ENCODE measurements at regions not wholly inside any gene's neighbourhood (a gene's known extent, or its start where the extent isn't known, plus 50 kb on each side); places are given as distances from the start of the nearest gene placed in this dataset.
"Not testable (repeated sequence)": the region's sequence is repeated elsewhere in the genome, so short reads cannot be mapped to it uniquely, and the experiment has no call there.

- DNase-seq, result no peak
Measured at GRCh38 chr5:17690473-17690872, 56.2 kb downstream of the TAF11L14 start.

GRCh38 chr5:17691762-17692161, 57.5 kb downstream of the TAF11L14 start:
- DNase-seq, result no peak

GRCh38 chr5:17694371-17694770, 60.1 kb downstream of the TAF11L14 start:
- no peak for DNase-seq

- DNase-seq, result no peak
Measured at GRCh38 chr5:17694914-17695313, 60.7 kb downstream of the TAF11L14 start.

- DNase-seq, result no peak
Measured at GRCh38 chr5:17696627-17697026, 62.4 kb downstream of the TAF11L14 start.

- DNase-seq, result no peak
Measured at GRCh38 chr5:17697671-17698070, 63.4 kb downstream of the TAF11L14 start.

- DNase-seq, result no peak
Measured at GRCh38 chr5:17709011-17709710, 74.9 kb downstream of the TAF11L14 start.

GRCh38 chr5:17713301-17713700, 79.0 kb downstream of the TAF11L14 start:
- DNase-seq, result no peak

GRCh38 chr5:17714186-17714585, 79.9 kb downstream of the TAF11L14 start:
- no peak for DNase-seq

- no peak for DNase-seq
Measured at GRCh38 chr5:17719592-17719991, 85.3 kb downstream of the TAF11L14 start.

GRCh38 chr5:17720071-17720470, 85.8 kb downstream of the TAF11L14 start:
- no peak for DNase-seq

GRCh38 chr5:17723876-17724275, 89.6 kb downstream of the TAF11L14 start:
- no peak for DNase-seq

- DNase-seq, result no peak
Measured at GRCh38 chr5:17727098-17727497, 92.8 kb downstream of the TAF11L14 start.

- DNase-seq, result no peak
Measured at GRCh38 chr5:17730421-17730820, 96.2 kb downstream of the TAF11L14 start.

- no peak for DNase-seq
Measured at GRCh38 chr5:17732351-17732923, 98.2 kb downstream of the TAF11L14 start.

GRCh38 chr5:17734011-17734410, 99.8 kb downstream of the TAF11L14 start:
- DNase-seq, result no peak

- DNase-seq, result no peak
Measured at GRCh38 chr5:17735761-17736160, 101.5 kb downstream of the TAF11L14 start.

GRCh38 chr5:17737092-17737491, 102.8 kb downstream of the TAF11L14 start:
- no peak for DNase-seq

GRCh38 chr5:17738446-17738845, 104.2 kb downstream of the TAF11L14 start:
- DNase-seq, result no peak

GRCh38 chr5:17743580-17744435, 109.5 kb downstream of the TAF11L14 start:
- DNase-seq, result no peak

- DNase-seq, result no peak
Measured at GRCh38 chr5:17748201-17748600, 113.9 kb downstream of the TAF11L14 start.

GRCh38 chr5:17748941-17749340, 114.7 kb downstream of the TAF11L14 start:
- DNase-seq, result no peak

- not testable (repeated sequence) for DNase-seq
Measured at GRCh38 chr5:17755406-17755805, 121.1 kb downstream of the TAF11L14 start.

GRCh38 chr5:17761326-17761725, 127.1 kb downstream of the TAF11L14 start:
- no peak for DNase-seq
